Neural progenitor cell (in vitro differentiated cells): ENCODE measurements at regions not wholly inside any gene's neighbourhood (a gene's known extent, or its start where the extent isn't known, plus 50 kb on each side); places are given as distances from the start of the nearest gene placed in this dataset.

Experiments used
- EZH2 ChIP-seq: fragments of 200-600 bp; sonication (generic); IDR thresholded peaks from 2 replicates; pipeline ENCODE4 v1.6.1; 2017; ENCODE audit warnings: antibody characterized with exemption, mild to moderate bottlenecking, moderate library complexity
- TF ChIP-seq, protein P1 (sequence below): fragments of 200-600 bp; sonication (generic); IDR thresholded peaks from 2 replicates; pipeline ENCODE4 v1.5.1; 2017; ENCODE audit warnings: antibody characterized with exemption, mild to moderate bottlenecking

DNA sequence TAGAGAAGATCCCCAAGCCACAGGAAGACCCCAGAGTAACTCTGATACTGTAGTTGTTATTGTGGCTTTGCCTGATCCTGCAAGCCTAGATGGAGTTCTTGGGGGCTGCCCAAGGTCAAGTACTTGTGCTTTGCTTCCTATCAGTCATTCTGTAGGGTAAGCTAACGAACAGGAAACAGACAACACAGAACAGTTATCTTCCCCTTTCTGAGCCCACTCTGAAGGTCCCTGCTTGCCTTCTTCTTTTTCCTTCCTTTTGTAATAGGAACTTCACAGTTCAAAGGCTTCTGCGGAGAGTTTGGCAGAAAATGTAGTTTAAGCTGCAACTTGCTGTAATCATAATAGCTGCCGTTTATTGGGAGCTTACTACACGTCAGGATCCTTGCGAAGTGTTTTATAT is 494.1 kb upstream of the ERCC4 start:
- TF ChIP-seq, protein P1, sequence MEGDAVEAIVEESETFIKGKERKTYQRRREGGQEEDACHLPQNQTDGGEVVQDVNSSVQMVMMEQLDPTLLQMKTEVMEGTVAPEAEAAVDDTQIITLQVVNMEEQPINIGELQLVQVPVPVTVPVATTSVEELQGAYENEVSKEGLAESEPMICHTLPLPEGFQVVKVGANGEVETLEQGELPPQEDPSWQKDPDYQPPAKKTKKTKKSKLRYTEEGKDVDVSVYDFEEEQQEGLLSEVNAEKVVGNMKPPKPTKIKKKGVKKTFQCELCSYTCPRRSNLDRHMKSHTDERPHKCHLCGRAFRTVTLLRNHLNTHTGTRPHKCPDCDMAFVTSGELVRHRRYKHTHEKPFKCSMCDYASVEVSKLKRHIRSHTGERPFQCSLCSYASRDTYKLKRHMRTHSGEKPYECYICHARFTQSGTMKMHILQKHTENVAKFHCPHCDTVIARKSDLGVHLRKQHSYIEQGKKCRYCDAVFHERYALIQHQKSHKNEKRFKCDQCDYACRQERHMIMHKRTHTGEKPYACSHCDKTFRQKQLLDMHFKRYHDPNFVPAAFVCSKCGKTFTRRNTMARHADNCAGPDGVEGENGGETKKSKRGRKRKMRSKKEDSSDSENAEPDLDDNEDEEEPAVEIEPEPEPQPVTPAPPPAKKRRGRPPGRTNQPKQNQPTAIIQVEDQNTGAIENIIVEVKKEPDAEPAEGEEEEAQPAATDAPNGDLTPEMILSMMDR, result no peak
- TF ChIP-seq EZH2, result no peak
